NCI-H524 treated with DMSO at 0.1 percent for 48 hours (cell line): ENCODE measurements at regions not wholly inside any gene's neighbourhood (a gene's known extent, or its start where the extent isn't known, plus 50 kb on each side); places are given as distances from the start of the nearest gene placed in this dataset.
A peak's percentile ranks its signal among the peaks of the same experiment; 100 is the strongest.

ENCODE experiments used
- DNase-seq: peaks from one replicate; lab custom pipeline; 2025; lab: John Stamatoyannopoulos, UW

DNA sequence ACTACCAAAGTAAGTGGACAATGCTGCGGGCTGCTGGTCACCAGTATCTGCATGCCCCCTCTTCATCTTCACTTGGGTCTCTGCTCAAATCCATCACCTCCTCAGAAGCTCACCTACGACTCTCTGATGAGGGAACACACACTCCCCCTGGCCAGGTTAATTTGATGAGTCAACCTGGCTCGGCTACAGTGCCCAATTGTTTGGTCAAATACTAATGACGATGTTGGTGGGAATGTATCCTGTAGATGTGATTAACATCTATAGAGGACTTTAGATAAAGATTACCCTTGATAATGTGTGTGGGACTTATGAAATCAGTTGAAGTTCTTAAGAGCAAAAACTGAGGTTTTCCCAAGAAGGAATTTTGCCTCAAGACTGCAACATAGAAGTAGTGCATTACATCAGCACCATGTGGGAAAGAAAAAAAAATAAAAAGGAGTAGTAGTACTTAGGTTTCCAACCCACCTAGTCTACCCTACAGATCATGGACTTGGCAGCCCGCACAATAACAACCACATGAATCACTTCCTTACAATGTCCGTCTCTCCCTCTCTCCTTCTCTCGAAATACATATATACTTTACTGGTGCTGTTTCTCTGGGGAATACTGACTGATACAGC, 467.3 kb downstream of the DNAH5 start:
- DNase-seq = no peak

DNA sequence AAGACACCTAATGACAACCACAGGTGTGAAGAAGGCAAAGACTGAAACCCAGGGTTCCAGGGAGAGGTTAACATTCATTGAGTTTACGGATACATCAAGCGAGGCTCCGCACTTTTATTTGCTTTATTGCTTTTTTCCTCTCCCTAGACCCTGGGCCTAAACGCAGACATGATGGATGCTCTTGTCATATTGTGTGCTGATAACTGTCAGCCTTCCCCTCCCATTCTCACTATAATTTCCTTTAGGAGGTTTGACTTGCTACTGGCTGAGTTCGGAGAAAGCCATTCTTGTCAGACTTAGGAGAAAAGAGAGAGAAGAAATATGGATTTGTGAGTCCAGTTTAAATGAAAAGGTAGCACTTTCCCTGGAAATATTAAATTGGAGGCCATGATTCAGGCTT, 471.6 kb downstream of the DNAH5 start:
- DNase-seq = no peak

DNA sequence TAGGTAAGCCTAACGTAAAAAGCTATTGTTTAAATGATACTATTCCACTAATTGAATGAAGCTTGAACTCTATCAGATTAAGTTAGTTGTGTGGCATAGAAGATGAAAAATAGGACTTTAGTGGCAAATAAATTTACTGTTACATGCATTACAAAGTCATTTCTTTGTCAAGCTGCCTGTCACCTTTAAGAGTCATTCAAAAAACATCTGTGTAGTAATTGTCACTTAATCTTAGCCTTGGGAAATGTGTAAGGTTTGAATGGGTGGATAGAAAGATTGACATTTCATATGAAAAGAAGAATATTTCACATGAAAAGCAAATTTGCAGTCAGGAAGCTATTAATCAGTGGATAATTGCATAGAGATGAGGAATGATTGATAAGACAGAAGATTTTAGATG, 473.5 kb downstream of the DNAH5 start:
- no peak for DNase-seq

DNA sequence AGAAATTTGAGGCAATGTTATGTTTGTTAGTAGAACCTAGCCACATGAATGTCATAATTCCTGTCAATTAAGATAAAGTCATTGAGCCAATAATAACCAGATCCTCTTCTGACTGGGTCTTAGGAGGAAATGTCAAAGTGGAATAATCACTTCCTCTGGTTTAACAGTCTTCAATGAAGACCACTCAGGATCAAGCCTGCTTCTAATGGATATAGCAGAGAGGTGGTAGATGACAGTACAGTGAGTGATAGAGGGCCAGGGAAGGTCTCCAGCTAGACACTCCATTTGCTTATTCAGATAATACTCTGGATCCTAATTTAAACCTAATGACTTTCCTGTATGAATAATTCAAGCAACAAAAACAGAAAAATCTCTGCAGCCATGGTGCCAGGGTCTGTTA, 474.2 kb downstream of the DNAH5 start:
- DNase-seq = no peak

DNA sequence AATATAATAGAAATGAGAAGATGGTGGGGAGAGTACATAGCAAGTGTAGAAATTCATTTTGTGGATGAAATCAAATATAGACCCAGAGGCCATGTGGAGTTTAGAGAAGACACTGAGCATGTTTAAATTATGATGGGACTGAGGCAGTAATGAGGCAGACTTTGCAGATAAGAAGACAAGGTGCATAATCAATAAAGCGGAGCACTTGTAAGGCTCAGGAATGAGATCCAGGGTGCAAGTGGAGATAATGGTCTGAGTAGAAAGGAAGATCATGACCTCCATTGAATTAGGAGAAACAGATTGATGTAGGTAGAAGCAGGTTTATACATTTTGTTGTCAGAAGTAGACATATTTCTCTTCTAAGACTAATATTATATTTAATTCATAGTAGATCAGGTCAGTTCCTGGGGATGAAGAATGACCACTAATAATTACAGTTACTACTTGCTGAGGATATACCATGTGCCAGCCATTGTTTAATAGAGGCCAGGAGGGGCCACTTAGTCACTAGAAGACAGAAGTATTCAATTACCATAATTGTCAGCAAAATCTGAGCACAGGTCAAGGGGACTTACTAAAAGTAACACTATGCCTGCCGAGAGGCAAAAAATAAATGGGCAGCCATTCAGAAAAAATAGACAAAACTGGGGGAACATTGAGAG, 479.8 kb downstream of the DNAH5 start:
- DNase-seq = no peak

DNA sequence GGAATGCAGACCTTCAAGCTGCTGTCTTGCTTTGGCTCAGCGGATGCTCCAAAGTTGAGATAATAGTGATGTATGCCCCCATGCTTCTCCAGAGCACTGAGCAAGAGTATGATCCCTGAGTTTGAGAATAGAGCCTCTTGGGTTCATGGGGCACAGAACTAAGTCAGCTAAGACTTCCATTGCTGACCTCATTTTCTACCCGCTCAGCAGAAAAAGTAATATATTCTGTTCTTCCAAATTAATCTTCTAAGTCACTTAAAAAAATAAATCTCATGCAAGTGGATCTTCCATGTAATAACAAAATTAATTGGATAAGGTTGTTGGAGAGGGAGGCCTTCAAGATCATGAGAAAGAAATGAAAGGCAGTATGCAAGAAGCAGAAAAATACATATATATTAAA, 483.9 kb downstream of the DNAH5 start:
- no peak for DNase-seq

DNA sequence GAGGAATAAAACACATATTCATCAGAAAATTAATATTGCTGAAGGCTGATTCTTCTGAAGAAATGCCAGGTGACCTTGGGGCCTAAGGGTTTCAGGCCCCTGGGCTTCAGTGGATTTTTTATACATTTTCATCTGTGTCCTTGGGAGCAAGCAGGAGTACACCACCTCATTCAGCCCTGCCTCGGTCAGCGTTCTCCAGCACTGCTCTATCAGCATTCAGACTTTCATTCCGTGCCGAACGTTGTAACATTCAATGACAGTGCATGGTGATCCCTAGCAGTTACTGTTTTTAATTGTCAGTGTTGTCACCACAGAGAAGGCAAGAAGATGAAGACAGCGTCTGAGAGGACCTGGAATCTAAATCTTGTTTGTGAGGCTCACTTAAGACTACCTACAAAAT, 490.4 kb downstream of the DNAH5 start:
- DNase-seq = no peak

DNA sequence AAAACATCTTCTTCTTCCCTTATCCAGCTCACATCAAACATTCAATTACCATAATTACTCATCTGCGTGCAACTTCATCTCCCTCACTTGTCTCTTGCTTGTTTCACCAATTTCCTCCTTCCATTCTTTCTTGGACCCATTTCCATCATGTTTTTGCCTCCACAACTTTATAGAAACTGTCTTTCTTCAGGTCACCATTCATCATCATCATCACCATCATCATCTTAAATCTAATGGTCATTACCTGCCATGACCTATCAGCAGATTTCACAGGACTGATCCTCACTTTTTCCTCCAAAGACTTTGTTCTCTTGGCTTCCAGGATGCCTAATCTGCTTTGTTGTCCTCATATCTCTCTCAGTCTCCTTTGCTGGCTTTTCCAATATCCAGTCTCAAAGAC, 495.6 kb downstream of the DNAH5 start:
- no peak for DNase-seq

DNA sequence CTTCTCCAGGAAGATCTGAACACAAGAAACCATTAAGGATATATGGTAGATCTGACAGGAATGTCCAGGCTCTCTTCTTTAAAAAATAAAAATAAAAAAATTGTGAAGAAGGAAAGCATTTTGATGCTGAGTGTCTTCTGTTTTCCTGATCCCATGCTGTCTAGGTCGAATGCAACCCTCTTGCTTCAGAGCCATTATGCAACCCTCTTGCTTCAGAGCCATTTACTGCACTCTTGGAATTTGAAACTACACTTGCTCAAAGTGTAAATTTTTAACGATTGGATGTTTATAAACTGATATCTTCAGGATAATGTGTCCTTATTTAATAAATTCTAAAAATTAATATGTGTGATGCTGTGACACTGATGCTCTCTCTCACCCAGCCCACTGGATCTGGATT, 505.1 kb downstream of the DNAH5 start:
- DNase-seq = no peak

DNA sequence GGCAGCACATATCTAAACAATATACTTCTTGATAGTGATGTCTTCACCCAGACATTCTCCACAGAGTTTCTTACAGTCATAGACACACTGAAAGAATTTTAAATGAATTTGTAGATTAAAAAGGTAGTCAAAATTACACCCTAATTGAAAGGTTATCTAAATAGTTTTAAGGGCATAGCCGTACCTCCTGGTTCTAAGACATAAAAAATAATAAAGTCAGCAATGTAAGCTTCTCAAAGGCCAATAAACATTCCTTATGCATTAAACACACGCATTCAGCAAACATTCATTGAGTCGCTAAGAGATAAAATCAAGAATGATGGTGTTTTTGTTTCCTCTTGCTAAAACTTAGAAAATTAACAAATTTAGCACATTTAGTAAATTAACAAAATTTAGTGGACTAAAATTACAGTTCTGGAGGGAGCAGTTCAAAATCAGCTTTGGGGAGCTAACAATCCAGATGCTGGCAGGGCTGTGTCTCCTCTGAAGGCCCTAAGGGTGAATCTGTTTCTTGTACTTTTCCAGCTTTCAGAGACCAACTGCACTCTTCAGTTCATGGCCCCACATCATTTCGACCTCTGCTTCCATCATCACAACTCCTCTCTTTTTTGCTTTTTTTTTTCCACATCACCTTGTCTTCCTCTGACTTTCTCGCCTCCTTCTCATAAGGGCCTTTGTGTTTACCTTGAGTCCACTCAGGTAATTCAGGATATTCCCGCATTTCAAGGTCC, 516.5 kb downstream of the DNAH5 start:
- DNase-seq = no peak

DNA sequence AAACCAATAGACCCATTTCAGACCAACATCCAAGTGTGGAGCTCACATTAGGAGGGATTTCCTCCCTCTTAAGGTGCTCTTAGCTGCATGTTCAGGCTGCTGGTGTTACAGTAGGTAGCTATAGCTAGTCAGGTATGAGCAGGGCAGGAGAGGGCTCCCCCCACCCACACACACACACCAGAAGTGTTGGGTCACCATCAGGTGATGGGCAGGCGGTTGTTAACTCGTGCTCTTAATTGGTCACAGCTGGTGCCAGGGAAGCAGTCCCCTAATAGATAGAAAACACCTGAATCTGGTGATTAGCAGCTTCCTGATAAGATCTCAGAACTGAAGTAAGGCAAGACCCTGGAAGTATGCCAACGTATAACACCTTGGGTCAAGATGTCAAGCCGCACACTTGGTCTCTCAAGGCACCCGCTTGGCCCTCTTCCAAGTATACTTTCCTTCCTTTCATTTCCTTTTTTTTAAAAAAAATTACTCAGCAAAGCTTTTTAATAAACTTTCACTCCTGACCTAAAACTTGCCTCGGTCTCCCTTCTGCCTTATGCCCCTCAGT, 532.4 kb downstream of the DNAH5 start:
- DNase-seq = no peak

DNA sequence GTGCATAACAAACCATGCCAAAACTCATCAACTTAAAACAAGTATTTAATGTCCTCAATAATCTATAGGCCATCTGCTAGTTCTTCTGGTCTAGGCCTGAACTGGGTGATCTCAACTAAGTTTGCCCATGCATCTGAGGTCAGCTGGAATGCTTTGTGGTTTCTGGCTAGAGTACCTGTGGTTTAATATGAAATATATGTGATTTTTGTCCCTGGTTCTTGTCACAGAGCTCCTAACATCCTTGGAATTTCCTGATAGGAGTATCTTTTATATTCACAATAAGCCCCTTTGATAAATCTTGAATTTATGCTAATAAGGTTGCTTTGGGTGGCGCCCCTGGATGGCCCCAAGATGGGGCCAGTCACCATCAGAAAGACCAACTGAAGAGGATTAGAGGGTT, 535.9 kb downstream of the DNAH5 start:
- DNase-seq = no peak

DNA sequence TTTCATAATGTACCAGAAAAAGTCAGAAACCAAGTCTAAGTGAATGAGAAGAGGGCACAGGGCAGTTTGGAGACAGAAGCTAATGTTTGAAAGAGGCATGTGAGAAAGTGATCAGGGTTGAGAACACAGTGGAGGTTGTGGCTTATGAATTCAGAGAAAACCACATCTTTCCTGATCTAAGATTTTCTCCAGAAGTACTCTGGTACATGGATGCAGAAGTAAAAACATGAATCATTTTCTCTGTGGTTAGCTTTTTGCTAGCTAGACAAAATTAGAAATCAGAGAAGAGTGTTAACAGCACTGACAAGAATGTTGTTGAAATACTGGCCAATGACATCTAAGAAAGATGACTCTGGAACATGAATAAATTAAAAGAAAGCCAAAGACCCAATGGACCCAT, 541.1 kb downstream of the DNAH5 start:
- no peak for DNase-seq

DNA sequence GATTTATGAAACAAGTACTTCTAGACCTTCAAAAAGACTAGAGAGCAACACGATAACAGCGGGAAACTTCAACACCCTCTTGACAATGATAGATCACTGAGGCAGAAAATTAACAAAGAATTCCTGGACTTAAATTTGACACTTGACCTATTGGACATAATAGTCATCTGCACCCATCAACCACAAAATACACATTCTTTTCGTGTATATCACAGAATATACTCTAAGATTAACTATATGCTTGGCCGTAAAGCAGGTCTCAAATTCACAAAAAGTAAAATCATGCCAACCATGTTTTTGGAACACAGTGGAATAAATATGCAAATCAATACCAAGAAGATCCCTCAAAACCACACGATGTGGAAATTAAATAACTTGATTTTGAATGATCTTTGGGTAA, 559.4 kb downstream of the DNAH5 start:
- DNase-seq = no peak

DNA sequence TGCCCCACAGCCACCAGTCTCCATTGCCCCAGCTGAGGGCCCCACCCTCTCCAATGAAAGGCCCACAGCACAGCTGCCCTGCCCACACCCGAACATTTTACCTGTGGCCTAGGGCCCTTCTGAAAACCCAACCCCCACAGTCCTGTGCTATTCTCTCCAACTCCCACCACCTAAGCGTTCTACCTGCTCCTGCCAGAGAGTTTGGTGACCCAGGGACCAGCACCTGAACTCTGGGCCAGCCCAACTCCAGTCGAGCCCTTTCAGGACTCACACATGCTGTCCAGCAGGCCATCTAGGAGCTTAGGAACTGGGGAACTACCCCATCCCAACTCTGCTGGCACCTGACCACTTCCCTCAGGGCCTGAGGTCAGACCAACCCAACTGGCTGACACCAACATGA, 562.3 kb downstream of the DNAH5 start:
- no peak for DNase-seq

DNA sequence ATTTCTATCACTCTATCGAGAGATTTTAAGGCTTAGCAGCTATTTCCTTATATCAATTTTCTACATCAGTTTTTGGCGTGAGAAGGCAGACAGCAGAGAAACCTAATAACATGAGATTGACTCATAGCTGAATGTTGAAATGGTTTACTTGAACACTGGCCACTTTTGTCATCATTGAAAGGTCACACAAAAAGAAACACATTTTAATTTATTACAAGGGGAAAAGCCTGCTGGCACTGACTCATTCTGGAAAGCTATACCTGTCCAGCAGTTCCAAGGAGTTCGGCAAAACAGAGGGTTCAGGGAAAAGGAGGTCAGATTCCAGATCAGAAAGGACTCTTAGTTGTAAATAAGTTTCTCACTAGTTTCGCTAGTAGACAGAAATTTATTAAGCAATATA, 566.4 kb downstream of the DNAH5 start:
- DNase-seq = no peak

DNA sequence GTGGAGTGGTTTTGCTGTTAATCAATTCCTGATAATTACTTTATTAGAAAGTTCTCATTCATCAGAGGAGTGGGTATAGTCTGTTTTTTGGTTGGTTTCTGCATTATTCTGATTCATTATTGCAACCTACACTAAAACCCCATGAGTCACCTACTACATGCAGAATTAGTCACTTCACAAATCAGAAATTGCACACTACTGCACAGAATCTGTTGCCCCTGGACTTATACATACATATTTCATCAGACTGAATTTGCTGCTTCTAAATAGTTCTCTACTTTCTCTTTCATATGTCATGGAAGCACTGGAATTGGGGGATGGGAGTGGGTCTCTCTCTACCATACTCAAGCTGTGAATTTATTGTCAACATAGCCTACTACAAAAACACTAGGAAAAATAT, 585.1 kb downstream of the DNAH5 start:
- DNase-seq = no peak

DNA sequence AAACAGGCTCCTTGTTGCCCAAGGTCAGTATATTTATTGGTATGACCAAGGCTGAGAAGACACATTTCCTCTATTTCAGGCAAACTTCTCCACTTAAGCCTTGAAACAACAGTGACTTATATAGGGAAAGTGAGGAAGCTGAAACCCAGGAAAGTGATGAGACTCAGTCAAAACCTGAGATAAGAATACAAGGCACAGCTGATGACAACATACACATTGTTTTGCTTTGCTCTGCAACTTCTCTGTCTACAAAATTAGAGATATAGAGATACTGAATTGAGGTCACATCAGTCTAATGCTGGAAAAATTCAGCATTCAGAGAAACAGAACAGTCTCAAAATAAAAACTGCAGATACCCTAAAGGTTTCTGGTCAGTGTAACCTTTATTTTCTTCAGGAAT, 586.1 kb downstream of the DNAH5 start:
- no peak for DNase-seq

DNA sequence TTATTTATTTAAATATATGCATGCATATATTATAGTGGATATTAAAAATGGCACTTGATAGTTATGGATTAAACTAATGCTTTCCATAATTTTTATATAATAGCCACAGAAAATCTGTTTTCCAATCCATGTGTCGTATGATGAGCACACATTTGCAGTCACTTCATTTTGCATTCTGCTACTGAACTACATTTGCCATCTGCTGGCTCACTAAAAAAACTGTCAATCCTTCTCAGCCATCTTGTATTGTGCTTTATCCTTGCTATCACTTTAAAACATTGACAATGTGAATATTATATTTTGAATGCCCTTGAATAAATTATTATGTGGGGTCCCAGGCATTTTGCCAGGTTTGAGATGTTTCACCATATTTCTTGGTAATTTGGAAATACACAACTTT, 586.6 kb downstream of the DNAH5 start:
- DNase-seq = peak; percentile 17

DNA sequence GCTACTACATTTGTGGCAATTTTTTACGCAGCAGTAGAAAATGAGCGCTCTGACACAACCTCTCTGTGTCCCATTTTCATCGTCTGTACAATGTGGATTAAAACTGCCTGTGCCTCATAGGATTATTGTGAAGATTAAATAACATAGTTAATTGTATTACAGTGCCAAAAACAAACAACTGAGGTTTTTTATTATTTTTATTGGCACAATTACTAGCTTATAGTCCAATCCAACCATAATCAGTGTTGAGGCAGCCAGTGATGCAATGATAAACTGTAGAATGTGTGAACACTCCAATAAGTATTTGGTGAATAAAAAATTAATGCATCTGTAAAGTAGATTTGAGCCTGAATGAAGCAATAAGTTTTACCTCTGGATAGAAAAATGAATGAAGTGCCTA, 588.3 kb downstream of the DNAH5 start:
- no peak for DNase-seq

DNA sequence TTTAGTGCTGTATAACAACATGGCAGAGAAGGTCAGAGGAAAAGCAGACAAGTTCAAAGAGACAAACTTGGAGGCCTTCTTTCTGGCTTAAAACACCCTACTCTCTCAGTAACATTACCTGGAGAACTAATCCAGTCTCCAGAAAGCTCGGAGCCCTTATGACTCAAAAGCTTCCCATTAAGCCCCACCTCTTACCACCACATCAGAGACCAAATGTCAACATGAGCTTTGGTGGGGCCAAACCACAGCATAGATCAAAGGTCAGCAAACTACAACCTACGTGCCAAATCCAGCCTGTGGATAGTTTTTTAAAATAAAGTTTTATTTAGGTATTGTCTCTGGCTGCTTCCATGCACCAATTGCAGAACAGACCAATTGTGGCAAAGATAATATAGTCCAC, 589.9 kb downstream of the DNAH5 start:
- DNase-seq = no peak

DNA sequence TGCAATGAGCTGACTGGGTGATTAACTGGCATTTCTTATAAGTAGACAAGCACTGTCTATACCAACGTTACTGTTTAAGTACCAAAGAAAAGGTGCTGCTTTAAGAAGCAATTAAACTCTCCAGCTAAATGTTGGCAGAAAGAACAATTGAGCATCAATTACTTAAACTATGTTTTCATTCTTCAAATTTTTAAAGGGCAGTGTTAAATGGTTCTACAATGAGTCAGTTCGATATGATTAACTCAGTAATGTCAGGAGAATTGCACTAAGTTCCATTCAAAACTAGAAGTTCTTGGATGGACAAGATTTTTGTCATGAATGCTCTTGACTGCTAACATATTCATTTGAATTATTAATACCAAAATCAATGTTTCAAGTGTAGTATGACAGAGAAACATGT, 593.7 kb downstream of the DNAH5 start:
- DNase-seq = peak; percentile 72

DNA sequence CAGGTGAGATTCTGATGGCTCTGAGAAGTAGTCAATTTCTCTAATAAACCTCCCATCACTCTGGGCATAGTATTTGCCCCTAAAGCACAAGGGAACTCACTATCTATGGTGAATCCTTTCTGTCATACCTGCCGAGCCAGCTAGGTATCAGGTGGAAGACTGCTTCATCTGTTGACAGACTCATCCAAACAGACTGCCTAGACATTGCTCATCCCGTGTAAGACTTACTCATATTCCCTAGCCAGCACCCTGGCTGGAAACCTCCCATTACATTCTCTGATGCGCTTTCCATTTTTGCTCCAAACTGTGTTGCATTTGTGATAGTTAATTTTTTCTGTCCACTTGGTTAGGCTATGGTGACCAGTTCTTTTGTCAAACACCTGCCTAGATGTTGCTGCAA, 595.9 kb downstream of the DNAH5 start:
- DNase-seq = no peak
